Duodenal mucosa (tissue), 2 donors: ENCODE measurements at regions not wholly inside any gene's neighbourhood (a gene's known extent, or its start where the extent isn't known, plus 50 kb on each side); places are given as distances from the start of the nearest gene placed in this dataset.
A peak's percentile ranks its signal among the peaks of the same experiment; 100 is the strongest.

Experiments
- H3K27ac ChIP-seq: one replicate; pipeline ENCODE4 v1.7.0; 2013; ENCODE audit warnings: low read depth, low read length
- H3K27me3 ChIP-seq, 2 donors: one replicate each; pipeline ENCODE4 v1.7.0; 2013; ENCODE audit warnings: low read length in 2 of 2, control low read depth in 1 of 2; ENCODE audit not compliant: insufficient read depth in 2 of 2, control insufficient read depth in 1 of 2
- H3K36me3 ChIP-seq, 2 donors: one replicate each; pipeline ENCODE4 v1.7.0; 2013; ENCODE audit warnings: low read length in 2 of 2, control low read depth in 1 of 2; ENCODE audit not compliant: insufficient read depth in 2 of 2, control insufficient read depth in 1 of 2
- H3K4me1 ChIP-seq, 2 donors: one replicate each; pipeline ENCODE4 v1.7.0; 2013; ENCODE audit warnings: low read length in 2 of 2, control low read depth in 1 of 2; ENCODE audit not compliant: insufficient read depth in 2 of 2, control insufficient read depth in 1 of 2
- H3K4me3 ChIP-seq, 2 donors: one replicate each; pipeline ENCODE4 v1.7.0; 2013; ENCODE audit warnings: low read length in 2 of 2, low read depth in 1 of 2
- H3K9ac ChIP-seq, 2 donors: one replicate each; pipeline ENCODE4 v1.7.0; 2013; ENCODE audit warnings: low read length in 2 of 2, low read depth in 1 of 2
- H3K9me3 ChIP-seq, 2 donors: one replicate each; pipeline ENCODE4 v1.7.0; 2013; ENCODE audit warnings: low read length in 2 of 2, control low read depth in 1 of 2; ENCODE audit not compliant: control insufficient read depth in 1 of 2

- H3K9ac ChIP-seq, result no peak overlapping the region
- no peaks in the 10 kb centered on the region for H3K27me3 ChIP-seq
- no peaks in the 10 kb centered on the region for H3K36me3 ChIP-seq
- H3K27ac ChIP-seq, result no peak overlapping the region
- no peaks in the 10 kb centered on the region for H3K4me1 ChIP-seq
- no peaks in the 10 kb centered on the region for H3K9me3 ChIP-seq
- no peak overlapping the region for H3K4me3 ChIP-seq
These were observed 89.2 kb downstream of the GPR88 start for GRCh38 chr1:100627054-100627716.

- no peaks in the 10 kb centered on the region for H3K9me3 ChIP-seq
- H3K4me3 ChIP-seq, result no peak overlapping the region
- no peaks in the 10 kb centered on the region for H3K27me3 ChIP-seq
- H3K27ac ChIP-seq, result no peak overlapping the region
- no peaks in the 10 kb centered on the region for H3K36me3 ChIP-seq
- H3K9ac ChIP-seq, result no peak overlapping the region
- H3K4me1 ChIP-seq, result no peaks in the 10 kb centered on the region
These were observed 90.0 kb downstream of the GPR88 start for GRCh38 chr1:100627936-100628335.

- no peak overlapping the region for H3K4me3 ChIP-seq
- no peaks in the 10 kb centered on the region for H3K36me3 ChIP-seq
- H3K9ac ChIP-seq, result no peak overlapping the region
- no peaks in the 10 kb centered on the region for H3K9me3 ChIP-seq
- H3K27ac ChIP-seq, result no peak overlapping the region
- H3K27me3 ChIP-seq, result no peaks in the 10 kb centered on the region
- no peaks in the 10 kb centered on the region for H3K4me1 ChIP-seq
These were observed 90.7 kb downstream of the GPR88 start for GRCh38 chr1:100628631-100629081.

GRCh38 chr1:100629391-100629790 is 90.2 kb upstream of the VCAM1 start:
- Histone ChIP-seq H3K9me3 (no peaks in the 10 kb centered on the region), H3K9ac (no peak overlapping the region), H3K27me3 (no peaks in the 10 kb centered on the region), H3K27ac (no peak overlapping the region), H3K36me3 (no peaks in the 10 kb centered on the region), H3K4me3 (no peak overlapping the region), H3K4me1 (no peaks in the 10 kb centered on the region)

GRCh38 chr1:100631015-100631551 is 88.5 kb upstream of the VCAM1 start:
- Histone ChIP-seq H3K9ac (no peak overlapping the region), H3K4me1 (no peaks in the 10 kb centered on the region), H3K27ac (no peak overlapping the region)

GRCh38 chr1:100642826-100643225 is 76.7 kb upstream of the VCAM1 start:
- H3K27ac ChIP-seq, result no peak overlapping the region

More at GRCh38 chr1:100631015-100631551, 88.5 kb upstream of the VCAM1 start:
- Histone ChIP-seq H3K9me3 (no peaks in the 10 kb centered on the region), H3K4me3 (no peak overlapping the region), H3K27me3 (no peaks in the 10 kb centered on the region), H3K36me3 (no peaks in the 10 kb centered on the region)

GRCh38 chr1:100643471-100644196 is 75.9 kb upstream of the VCAM1 start:
- H3K4me1 ChIP-seq, result peaks cover 3 to 18% of the 10 kb centered on the region in 2 donors
- no peak overlapping the region for H3K9ac ChIP-seq
- no peaks in the 10 kb centered on the region for H3K27me3 ChIP-seq
- peak overlapping the region in 1 of 2 donors; percentile 45 for H3K4me3 ChIP-seq
- H3K27ac ChIP-seq, result no peak overlapping the region
- peaks cover 0 to 4% of the 10 kb centered on the region in 2 donors for H3K9me3 ChIP-seq
- no peaks in the 10 kb centered on the region for H3K36me3 ChIP-seq

More at GRCh38 chr1:100642826-100643225, 76.7 kb upstream of the VCAM1 start:
- peaks cover 3 to 18% of the 10 kb centered on the region in 2 donors for H3K4me1 ChIP-seq
- H3K9me3 ChIP-seq, result no peaks in the 10 kb centered on the region
- H3K4me3 ChIP-seq, result no peak overlapping the region
- no peak overlapping the region for H3K9ac ChIP-seq
- H3K27me3 ChIP-seq, result no peaks in the 10 kb centered on the region
- no peaks in the 10 kb centered on the region for H3K36me3 ChIP-seq

- H3K4me1 ChIP-seq, result peaks cover 3 to 18% of the 10 kb centered on the region in 2 donors
- H3K36me3 ChIP-seq, result no peaks in the 10 kb centered on the region
- H3K4me3 ChIP-seq, result no peak overlapping the region
- no peak overlapping the region for H3K27ac ChIP-seq
- H3K27me3 ChIP-seq, result no peaks in the 10 kb centered on the region
- H3K9ac ChIP-seq, result no peak overlapping the region
- peaks cover 0 to 4% of the 10 kb centered on the region in 2 donors for H3K9me3 ChIP-seq
These were observed 73.5 kb upstream of the VCAM1 start for GRCh38 chr1:100646001-100646400.

- no peak overlapping the region for H3K27ac ChIP-seq
- no peaks in the 10 kb centered on the region for H3K36me3 ChIP-seq
- H3K27me3 ChIP-seq, result no peaks in the 10 kb centered on the region
- peaks cover under 1 to 3% of the 10 kb centered on the region in 2 donors for H3K4me1 ChIP-seq
- no peak overlapping the region for H3K9ac ChIP-seq
- no peak overlapping the region for H3K4me3 ChIP-seq
- peaks cover 0 to 4% of the 10 kb centered on the region in 2 donors for H3K9me3 ChIP-seq
These were observed 70.4 kb upstream of the VCAM1 start for GRCh38 chr1:100649146-100649545.
